ENCODE measurements at regions not wholly inside any gene's neighbourhood (a gene's known extent, or its start where the extent isn't known, plus 50 kb on each side); places are given as distances from the start of the nearest gene placed in this dataset.

- no peak for DNase-seq
Measured at GRCh38 chr9:129379181-129379836, 201.2 kb upstream of the IER5L start.

GRCh38 chr9:129377931-129378661 lies 200.0 kb upstream of the IER5L start:
- DNase-seq, result no peak

- DNase-seq, result no peak
Measured at GRCh38 chr9:129377181-129377580, 199.1 kb upstream of the IER5L start.

- DNase-seq, result no peak
Measured at GRCh38 chr9:129375845-129376244, 197.8 kb upstream of the IER5L start.

- no peak for DNase-seq
Measured at GRCh38 chr9:129374651-129375050, 196.6 kb upstream of the IER5L start.

- no peak for DNase-seq
Measured at GRCh38 chr9:129374231-129374630, 196.2 kb upstream of the IER5L start.

- DNase-seq, result no peak
Measured at GRCh38 chr9:129373361-129373760, 195.3 kb upstream of the IER5L start.

- DNase-seq, result no peak
Measured at GRCh38 chr9:129370770-129371169, 192.7 kb upstream of the IER5L start.

- no peak for DNase-seq
Measured at GRCh38 chr9:129368444-129368978, 190.4 kb upstream of the IER5L start.

- no peak for DNase-seq
Measured at GRCh38 chr9:129367287-129367686, 189.2 kb upstream of the IER5L start.

GRCh38 chr9:129365196-129365595 lies 187.1 kb upstream of the IER5L start:
- DNase-seq, result no peak

- no peak for DNase-seq
Measured at GRCh38 chr9:129363216-129363873, 185.3 kb upstream of the IER5L start.

- no peak for DNase-seq
Measured at GRCh38 chr9:129362287-129363000, 184.4 kb upstream of the IER5L start.

- no peak for DNase-seq
Measured at GRCh38 chr9:129361196-129361595, 183.1 kb upstream of the IER5L start.

- DNase-seq, result no peak
Measured at GRCh38 chr9:129359916-129360536, 182.0 kb upstream of the IER5L start.

- no peak for DNase-seq
Measured at GRCh38 chr9:129359162-129359811, 181.2 kb upstream of the IER5L start.

- DNase-seq, result no peak
Measured at GRCh38 chr9:129358621-129359154, 180.6 kb upstream of the IER5L start.

- DNase-seq, result no peak
Measured at GRCh38 chr9:129357773-129358245, 179.7 kb upstream of the IER5L start.

GRCh38 chr9:129356871-129357772 lies 179.1 kb upstream of the IER5L start:
- no peak for DNase-seq

GRCh38 chr9:129355631-129356030 lies 177.6 kb upstream of the IER5L start:
- no peak for DNase-seq

GRCh38 chr9:129354498-129354897 lies 176.4 kb upstream of the IER5L start:
- DNase-seq, result no peak

Measured in NCI-H1436 treated with DMSO at 0.1 percent for 48 hours (cell line).